Stimulated activated naive B cell treated with anti-CD40 and anti-IgM and Interleukin-4, amounts not matched to agents 10 μg/mL and 1 μg/mL and 100 μg/mL, for 72 hours (primary cell): ENCODE measurements at regions not wholly inside any gene's neighbourhood (a gene's known extent, or its start where the extent isn't known, plus 50 kb on each side); places are given as distances from the start of the nearest gene placed in this dataset.

Experiments
- ATAC-seq, 2 donors: fragments of 150-1000 bp; cut with Tn5 transposase; replicated peaks; 2 replicates each; pipeline ENCODE4 v1.10.0; 2021; ENCODE audit warnings: moderate library complexity in 1 of 2
- DNase-seq: peaks from one replicate; pipeline ENCODE4 v3.0.0; 2021
- H3K27ac Mint-ChIP-seq: one replicate; pipeline ENCODE4 v1.8.0; 2022; ENCODE audit warnings: mild to moderate bottlenecking, mixed read lengths
- H3K27me3 Mint-ChIP-seq, 2 donors: one replicate each; pipeline ENCODE4 v1.8.0; 2022; ENCODE audit warnings: mixed read lengths in 2 of 2
- H3K36me3 Mint-ChIP-seq, 2 donors: one replicate each; pipeline ENCODE4 v1.8.0; 2022; ENCODE audit warnings: mixed read lengths in 2 of 2, mild to moderate bottlenecking in 1 of 2
- H3K4me1 Mint-ChIP-seq, 2 donors: one replicate each; pipeline ENCODE4 v1.8.0; 2022; ENCODE audit warnings: mixed read lengths in 2 of 2, mild to moderate bottlenecking in 1 of 2
- H3K4me3 Mint-ChIP-seq, 2 donors: one replicate each; pipeline ENCODE4 v1.8.0; 2022; ENCODE audit warnings: mild to moderate bottlenecking in 2 of 2, mixed read lengths in 2 of 2, moderate library complexity in 1 of 2
- H3K9me3 Mint-ChIP-seq, 2 donors: one replicate each; pipeline ENCODE4 v1.8.0; 2022; ENCODE audit warnings: mixed read lengths in 2 of 2, mild to moderate bottlenecking in 1 of 2

- ATAC-seq (no peak), DNase-seq (no peak)
- Mint-ChIP-seq H3K4me3 (no peak overlapping the region), H3K27ac (no peak overlapping the region), H3K4me1 (peaks cover 3 to 4% of the 10 kb centered on the region in 2 donors), H3K9me3 (no peaks in the 10 kb centered on the region), H3K36me3 (no peaks in the 10 kb centered on the region), H3K27me3 (peaks cover 61 to 68% of the 10 kb centered on the region in 2 donors)
Observed at GRCh38 chr12:111022386-111022785, 102.0 kb upstream of the MYL2 start.

- peaks cover 4 to 7% of the 10 kb centered on the region in 2 donors for H3K9me3 Mint-ChIP-seq
- H3K4me1 Mint-ChIP-seq = no peaks in the 10 kb centered on the region
- H3K4me3 Mint-ChIP-seq = no peak overlapping the region
- no peak overlapping the region for H3K27ac Mint-ChIP-seq
- no peak for ATAC-seq
- DNase-seq = no peak
- H3K36me3 Mint-ChIP-seq = peaks cover 0 to 3% of the 10 kb centered on the region in 2 donors
- peaks cover 40 to 45% of the 10 kb centered on the region in 2 donors for H3K27me3 Mint-ChIP-seq
Observed at GRCh38 chr12:111014547-111014946, 94.2 kb upstream of the MYL2 start.

- Mint-ChIP-seq H3K27me3 (peaks cover 42 to 59% of the 10 kb centered on the region in 2 donors), H3K4me3 (no peak overlapping the region), H3K27ac (no peak overlapping the region), H3K36me3 (peaks cover 0 to 3% of the 10 kb centered on the region in 2 donors), H3K4me1 (no peaks in the 10 kb centered on the region), H3K9me3 (peaks cover 4 to 7% of the 10 kb centered on the region in 2 donors)
- ATAC-seq (no peak), DNase-seq (no peak)
Observed at GRCh38 chr12:111012918-111013317, 92.5 kb upstream of the MYL2 start.

- Mint-ChIP-seq H3K4me3 (no peak overlapping the region), H3K9me3 (peaks cover 4 to 7% of the 10 kb centered on the region in 2 donors), H3K4me1 (no peaks in the 10 kb centered on the region), H3K27me3 (peaks cover 44 to 67% of the 10 kb centered on the region in 2 donors), H3K27ac (no peak overlapping the region), H3K36me3 (peaks cover 0 to 3% of the 10 kb centered on the region in 2 donors)
- no peak for ATAC-seq
- DNase-seq = no peak
Observed at GRCh38 chr12:111011999-111012600, 91.7 kb upstream of the MYL2 start.

GRCh38 chr12:111010916-111011657, 90.7 kb upstream of the MYL2 start:
- ATAC-seq (no peak), DNase-seq (no peak)
- H3K27ac Mint-ChIP-seq = no peak overlapping the region
- H3K4me1 Mint-ChIP-seq = no peaks in the 10 kb centered on the region
- H3K36me3 Mint-ChIP-seq = peaks cover 0 to 3% of the 10 kb centered on the region in 2 donors
- no peak overlapping the region for H3K4me3 Mint-ChIP-seq
- peaks cover 44 to 65% of the 10 kb centered on the region in 2 donors for H3K27me3 Mint-ChIP-seq
- H3K9me3 Mint-ChIP-seq = peaks cover 4 to 7% of the 10 kb centered on the region in 2 donors

GRCh38 chr12:111010061-111010460, 89.7 kb upstream of the MYL2 start:
- Mint-ChIP-seq H3K36me3 (peaks cover 0 to 3% of the 10 kb centered on the region in 2 donors), H3K4me1 (no peaks in the 10 kb centered on the region), H3K4me3 (no peak overlapping the region), H3K27ac (no peak overlapping the region), H3K9me3 (peaks cover 4 to 7% of the 10 kb centered on the region in 2 donors), H3K27me3 (peaks cover 47 to 73% of the 10 kb centered on the region in 2 donors)
- no peak for ATAC-seq
- DNase-seq = no peak

- no peak overlapping the region for H3K4me3 Mint-ChIP-seq
- ATAC-seq (peak in 1 of 2 donors; percentile 23), DNase-seq (no peak)
- peaks cover 0 to 3% of the 10 kb centered on the region in 2 donors for H3K36me3 Mint-ChIP-seq
- H3K27ac Mint-ChIP-seq = no peak overlapping the region
- H3K4me1 Mint-ChIP-seq = no peaks in the 10 kb centered on the region
- H3K9me3 Mint-ChIP-seq = peaks cover 2 to 4% of the 10 kb centered on the region in 2 donors
- peaks cover 43 to 65% of the 10 kb centered on the region in 2 donors for H3K27me3 Mint-ChIP-seq
Observed at GRCh38 chr12:111006621-111007020, 86.2 kb upstream of the MYL2 start.

GRCh38 chr12:110998971-110999370, 78.6 kb upstream of the MYL2 start:
- H3K27me3 Mint-ChIP-seq = peaks cover 27 to 29% of the 10 kb centered on the region in 2 donors

GRCh38 chr12:110998165-110998564, 77.8 kb upstream of the MYL2 start:
- DNase-seq (no peak), ATAC-seq (no peak)
- no peaks in the 10 kb centered on the region for H3K4me1 Mint-ChIP-seq
- peaks cover 5 to 8% of the 10 kb centered on the region in 2 donors for H3K9me3 Mint-ChIP-seq
- no peak overlapping the region for H3K4me3 Mint-ChIP-seq
- peaks cover 0 to 5% of the 10 kb centered on the region in 2 donors for H3K36me3 Mint-ChIP-seq
- no peak overlapping the region for H3K27ac Mint-ChIP-seq
- H3K27me3 Mint-ChIP-seq = peaks cover 29 to 33% of the 10 kb centered on the region in 2 donors

More at GRCh38 chr12:110998971-110999370, 78.6 kb upstream of the MYL2 start:
- H3K4me3 Mint-ChIP-seq = no peak overlapping the region
- H3K4me1 Mint-ChIP-seq = no peaks in the 10 kb centered on the region
- no peak for ATAC-seq
- peaks cover 5 to 8% of the 10 kb centered on the region in 2 donors for H3K9me3 Mint-ChIP-seq
- no peak for DNase-seq
- H3K27ac Mint-ChIP-seq = no peak overlapping the region
- H3K36me3 Mint-ChIP-seq = peaks cover 0 to 5% of the 10 kb centered on the region in 2 donors

GRCh38 chr12:110996415-110996814, 76.0 kb upstream of the MYL2 start:
- Mint-ChIP-seq H3K4me1 (no peaks in the 10 kb centered on the region), H3K4me3 (no peak overlapping the region), H3K36me3 (peaks cover 0 to 5% of the 10 kb centered on the region in 2 donors), H3K27ac (no peak overlapping the region), H3K27me3 (peaks cover 22 to 30% of the 10 kb centered on the region in 2 donors), H3K9me3 (peaks cover 5 to 8% of the 10 kb centered on the region in 2 donors)
- ATAC-seq (no peak), DNase-seq (no peak)

GRCh38 chr12:110995615-110996014, 75.2 kb upstream of the MYL2 start:
- H3K9me3 Mint-ChIP-seq = peaks cover 4 to 7% of the 10 kb centered on the region in 2 donors
- no peak overlapping the region for H3K27ac Mint-ChIP-seq
- H3K27me3 Mint-ChIP-seq = peaks cover 14 to 27% of the 10 kb centered on the region in 2 donors
- DNase-seq = no peak
- H3K36me3 Mint-ChIP-seq = peaks cover 0 to 5% of the 10 kb centered on the region in 2 donors
- no peak overlapping the region for H3K4me3 Mint-ChIP-seq
- no peaks in the 10 kb centered on the region for H3K4me1 Mint-ChIP-seq
- ATAC-seq = no peak

GRCh38 chr12:110995016-110995415, 74.6 kb upstream of the MYL2 start:
- Mint-ChIP-seq H3K4me1 (no peaks in the 10 kb centered on the region), H3K9me3 (peaks cover 4 to 7% of the 10 kb centered on the region in 2 donors), H3K36me3 (peaks cover 0 to 5% of the 10 kb centered on the region in 2 donors), H3K27ac (no peak overlapping the region), H3K4me3 (no peak overlapping the region), H3K27me3 (peaks cover 11 to 31% of the 10 kb centered on the region in 2 donors)
- no peak for DNase-seq
- ATAC-seq = no peak

- no peak for ATAC-seq
- no peak for DNase-seq
- Mint-ChIP-seq H3K36me3 (peaks cover 0 to 5% of the 10 kb centered on the region in 2 donors), H3K4me3 (no peak overlapping the region), H3K27me3 (peaks cover 6 to 29% of the 10 kb centered on the region in 2 donors), H3K4me1 (no peaks in the 10 kb centered on the region), H3K27ac (no peak overlapping the region), H3K9me3 (peaks cover 4 to 5% of the 10 kb centered on the region in 2 donors)
Observed at GRCh38 chr12:110993434-110993833, 73.1 kb upstream of the MYL2 start.

- peaks cover 10 to 29% of the 10 kb centered on the region in 2 donors for H3K27me3 Mint-ChIP-seq
- DNase-seq (no peak), ATAC-seq (no peak)
- no peaks in the 10 kb centered on the region for H3K4me1 Mint-ChIP-seq
- H3K36me3 Mint-ChIP-seq = peaks cover 0 to 2% of the 10 kb centered on the region in 2 donors
- H3K27ac Mint-ChIP-seq = no peak overlapping the region
- no peak overlapping the region for H3K4me3 Mint-ChIP-seq
- peaks cover under 1 to 2% of the 10 kb centered on the region in 2 donors for H3K9me3 Mint-ChIP-seq
Observed at GRCh38 chr12:110992909-110993308, 72.5 kb upstream of the MYL2 start.

GRCh38 chr12:110983811-110984210, 63.4 kb upstream of the MYL2 start:
- ATAC-seq = no peak
- Mint-ChIP-seq H3K4me3 (no peak overlapping the region), H3K27me3 (peaks cover 29% of the 10 kb centered on the region in 2 donors), H3K27ac (no peak overlapping the region), H3K9me3 (no peaks in the 10 kb centered on the region), H3K4me1 (no peaks in the 10 kb centered on the region), H3K36me3 (no peaks in the 10 kb centered on the region)
- no peak for DNase-seq
